GM12878 (cell line): ENCODE measurements at regions not wholly inside any gene's neighbourhood (a gene's known extent, or its start where the extent isn't known, plus 50 kb on each side); places are given as distances from the start of the nearest gene placed in this dataset.

ENCODE experiments used
- BCL3 ChIP-seq: IDR thresholded peaks from 2 replicates; pipeline ENCODE4 v1.6.1; 2011; ENCODE audit warnings: borderline replicate concordance, low read depth, mild to moderate bottlenecking, moderate library complexity, low read length; ENCODE audit not compliant: insufficient read depth, poor library complexity, severe bottlenecking
- BHLHE40 ChIP-seq, 2 experiments: fragments of 450-650 bp in 1 of 2; IDR thresholded peaks; 2 replicates each; pipeline ENCODE4 v1.6.1; 2011 to 2017; ENCODE audit warnings: low read depth in 2 of 2, borderline replicate concordance in 1 of 2, improper control_type of control experiment in 1 of 2, low read length in 1 of 2, mild to moderate bottlenecking in 1 of 2
- CREM ChIP-seq: IDR thresholded peaks from 2 replicates; pipeline ENCODE4 v1.6.1; 2014; ENCODE audit warnings: antibody characterized with exemption, low read depth
- CTCF ChIP-seq, 3 experiments: IDR thresholded peaks in 2 of 3; conservative IDR thresholded peaks in 1 of 3; 2 replicates each; pipeline ENCODE4 v1.5.1; 2011; ENCODE audit warnings: low read depth in 3 of 3, low read length in 3 of 3, mild to moderate bottlenecking in 3 of 3, control low read depth in 2 of 3, moderate library complexity in 2 of 3, inconsistent platforms in 1 of 3, mixed read lengths in 1 of 3; ENCODE audit not compliant: control insufficient read depth in 2 of 3, insufficient read depth in 1 of 3; ENCODE audit errors: extremely low read depth in 1 of 3
- HDGF ChIP-seq: fragments of 450-650 bp; IDR thresholded peaks from 2 replicates; pipeline ENCODE4 v1.6.1; 2016; ENCODE audit warnings: antibody characterized with exemption
- MAX ChIP-seq: IDR thresholded peaks from 2 replicates; pipeline ENCODE4 v1.6.1; 2012; ENCODE audit warnings: low read depth, low read length, improper control_type of control experiment
- MXI1 ChIP-seq: fragments of 150-350 bp; IDR thresholded peaks from 2 replicates; pipeline ENCODE4 v1.6.1; 2011; ENCODE audit warnings: low read depth, mild to moderate bottlenecking, inconsistent platforms, low read length, improper control_type of control experiment
- NBN ChIP-seq: fragments of 450-650 bp; IDR thresholded peaks from 2 replicates; pipeline ENCODE4 v1.6.1; 2016
- POLR2A ChIP-seq: IDR thresholded peaks from 2 replicates; pipeline ENCODE4 v1.6.1; 2011; ENCODE audit warnings: low read depth, mild to moderate bottlenecking, low read length
- POLR2AphosphoS5 ChIP-seq: IDR thresholded peaks from 2 replicates; pipeline ENCODE4 v1.6.1; 2011; ENCODE audit warnings: mild to moderate bottlenecking, low read length, inconsistent platforms
- SUZ12 ChIP-seq: fragments of 200-600 bp; sonication (generic); IDR thresholded peaks from one replicate; pipeline ENCODE4 v1.6.1; 2018; ENCODE audit warnings: antibody characterized with exemption, mild to moderate bottlenecking; ENCODE audit not compliant: unreplicated experiment
- TCF12 ChIP-seq: IDR thresholded peaks from 2 replicates; pipeline ENCODE4 v1.6.1; 2011; ENCODE audit warnings: low read depth, mild to moderate bottlenecking, low read length
- USF2 ChIP-seq: IDR thresholded peaks from 2 replicates; pipeline ENCODE4 v1.6.1; 2011; ENCODE audit warnings: low read depth, low read length, improper control_type of control experiment, borderline replicate concordance
- ZNF24 ChIP-seq: fragments of 450-650 bp; IDR thresholded peaks from 2 replicates; pipeline ENCODE4 v1.6.1; 2017; ENCODE audit warnings: antibody characterized with exemption, mild to moderate bottlenecking

- TF ChIP-seq BHLHE40 (IDR thresholded peaks at IDR 0.05; ENCODE audit: borderline replicate concordance in 1 of 2, low read depth in 2 of 2, low read length in 1 of 2) (no peak), CREM (no peak), CTCF (IDR thresholded peaks at IDR 0.05 in 2 of 3, conservative IDR thresholded peaks at IDR 0.05 in 1 of 3; ENCODE audit: control insufficient read depth in 2 of 3, extremely low read depth in 1 of 3, insufficient read depth in 1 of 3, low read depth in 3 of 3, low read length in 3 of 3) (no peak), SUZ12 (no peak), ZNF24 (no peak), NBN (no peak), POLR2AphosphoS5 (no peak), POLR2A (no peak), HDGF (no peak), TCF12 (no peak), MXI1 (no peak), MAX (no peak), BCL3 (no peak), USF2 (no peak)
Observed at GRCh38 chr3:53412953-53413352, 65.6 kb upstream of the DCP1A start.
